AML-193 (cell line): ENCODE measurements at regions not wholly inside any gene's neighbourhood (a gene's known extent, or its start where the extent isn't known, plus 50 kb on each side); places are given as distances from the start of the nearest gene placed in this dataset.

Experiments
- DNase-seq, 2 experiments: peaks; one replicate each; lab custom pipeline; 2025; lab: John Stamatoyannopoulos, UW

DNA sequence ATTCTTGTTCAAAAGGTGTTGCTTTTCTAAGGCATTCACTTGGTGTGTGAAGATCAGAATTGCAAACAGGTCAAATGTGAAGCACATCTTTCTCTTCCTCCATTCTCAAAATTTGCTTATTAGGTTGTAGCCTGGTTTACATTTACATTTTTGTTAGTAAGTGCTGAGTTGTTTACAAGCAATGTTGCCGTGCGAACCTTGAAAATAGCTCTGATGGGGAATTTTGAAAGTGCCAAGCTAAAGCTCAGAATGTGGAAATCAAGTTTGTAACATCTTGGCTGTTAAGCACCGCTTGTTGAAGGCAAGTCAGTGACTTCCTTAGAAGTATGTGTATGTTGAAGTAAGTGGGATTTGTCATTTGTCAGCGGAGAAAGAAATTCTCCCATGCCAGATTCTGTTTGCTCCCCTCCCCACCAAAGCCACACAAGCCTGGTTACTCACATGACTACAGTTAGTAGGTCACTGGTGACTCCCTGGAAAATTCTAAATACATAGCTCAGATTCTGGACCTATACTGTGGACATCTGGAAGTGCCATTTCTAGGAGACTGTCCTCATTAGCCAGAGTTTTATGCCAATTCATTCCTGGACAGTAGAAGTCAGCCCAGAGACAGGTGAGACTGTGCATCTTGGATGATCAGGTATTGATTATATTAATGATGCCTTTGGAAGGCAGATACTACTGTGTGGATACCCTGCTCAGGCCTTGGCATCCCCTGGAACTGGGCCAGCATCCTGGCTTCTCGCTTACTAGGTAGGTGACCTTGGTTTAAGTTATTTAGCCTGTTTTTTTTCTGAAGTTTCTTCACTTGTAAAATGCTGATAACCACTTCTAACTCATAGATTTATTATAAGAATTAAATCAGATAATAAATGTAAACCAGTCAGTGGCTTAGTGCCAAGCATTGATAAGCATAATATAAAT is 390.6 kb upstream of the SEMA6D start:
- DNase-seq: no peak

DNA sequence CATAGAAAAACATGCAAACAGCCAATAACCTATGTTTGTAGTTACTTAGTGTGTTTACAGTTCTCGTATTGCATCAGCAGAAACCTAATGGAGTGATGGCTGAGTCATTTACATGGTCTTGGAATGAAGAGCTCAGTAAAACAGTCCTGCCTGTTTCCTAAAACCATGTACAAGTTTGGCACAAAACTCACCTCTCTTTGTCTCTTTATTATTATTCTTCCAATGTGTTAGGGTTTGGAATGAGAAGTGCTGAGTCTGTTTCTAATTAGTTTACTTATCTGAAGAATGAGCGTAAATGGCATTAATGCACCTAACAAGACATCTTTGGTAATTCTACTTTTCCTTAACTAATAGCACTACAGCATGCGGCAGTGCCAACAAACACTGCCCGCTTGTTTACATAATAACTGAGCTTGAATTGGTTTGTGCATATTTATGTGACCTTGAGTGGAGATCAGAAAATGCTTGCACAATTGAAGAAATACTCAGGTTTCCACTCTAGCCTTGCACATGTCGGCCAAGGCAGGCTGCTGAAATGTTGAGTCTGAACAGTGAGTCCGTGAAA is 385.4 kb upstream of the SEMA6D start:
- no peak for DNase-seq

DNA sequence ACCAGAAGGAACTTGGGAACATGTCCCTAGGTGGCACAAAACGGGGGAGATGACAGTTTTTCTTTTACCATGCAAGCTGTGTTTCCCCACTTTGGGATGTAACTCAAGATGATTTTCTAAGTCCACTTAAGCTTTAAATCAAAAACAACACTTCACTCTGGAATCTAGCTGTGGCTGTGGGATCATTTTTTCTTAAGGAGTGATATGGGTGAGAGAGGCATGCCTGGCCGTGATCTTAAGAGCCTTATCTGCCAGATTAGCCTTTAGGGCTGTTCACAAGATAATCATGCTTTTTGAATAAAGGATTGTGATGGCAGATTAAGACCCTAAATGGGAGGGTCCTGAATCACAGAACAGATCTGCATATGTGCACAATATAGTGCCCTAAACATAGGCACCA is 384.8 kb upstream of the SEMA6D start:
- DNase-seq: no peak

DNA sequence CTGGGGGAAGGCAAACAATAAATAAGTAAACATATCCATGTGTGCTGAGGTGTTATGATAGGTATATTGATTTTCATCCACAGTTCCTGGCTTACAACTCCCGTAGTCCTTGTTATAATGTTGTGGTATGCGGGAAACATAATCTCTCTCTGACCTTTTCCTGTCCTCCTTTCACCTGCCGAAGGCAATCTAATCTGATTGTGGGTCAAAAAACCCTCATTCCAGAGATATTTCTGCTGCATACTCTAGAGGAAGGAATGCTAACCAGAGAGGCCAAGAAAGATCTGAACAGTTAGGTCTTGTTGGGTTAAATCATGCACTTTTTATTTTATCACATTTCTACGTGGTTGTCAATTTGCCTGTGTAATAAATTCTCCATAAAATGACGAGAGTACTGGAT is 383.6 kb upstream of the SEMA6D start:
- DNase-seq: no peak

DNA sequence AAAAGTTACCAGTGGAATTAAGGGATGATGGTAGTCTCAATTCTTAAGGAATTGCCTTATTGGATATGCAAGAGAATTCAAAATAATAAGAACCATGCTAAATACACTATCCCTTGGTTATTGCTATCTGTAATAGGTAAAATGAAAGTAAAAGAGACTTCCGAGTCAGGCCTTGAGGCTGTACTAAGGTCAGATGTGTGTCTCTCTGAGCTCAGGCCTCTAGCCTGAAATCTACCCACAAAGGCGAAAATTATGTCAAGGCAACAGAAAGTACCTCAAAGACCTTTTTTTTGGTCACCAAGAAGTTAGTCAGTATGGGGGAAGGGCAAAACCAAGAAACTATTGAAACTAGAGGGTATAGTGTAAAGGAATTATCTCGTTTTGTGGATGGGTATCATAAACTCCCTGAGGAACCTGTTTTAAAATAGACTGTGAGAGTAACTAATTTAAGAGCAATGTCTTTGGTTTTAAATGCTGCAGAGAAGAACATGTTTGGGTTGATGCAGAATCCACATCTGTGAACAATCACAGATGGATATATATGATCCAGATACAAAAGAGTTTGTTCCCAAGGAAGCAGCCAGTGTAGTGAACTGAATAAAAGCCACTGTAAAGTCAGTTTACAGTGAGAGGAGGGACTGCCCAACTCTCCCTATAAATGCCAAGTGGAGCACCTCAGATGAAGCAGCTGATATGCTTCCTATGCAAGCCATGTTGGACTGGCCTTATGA is 382.3 kb upstream of the SEMA6D start:
- DNase-seq: no peak

DNA sequence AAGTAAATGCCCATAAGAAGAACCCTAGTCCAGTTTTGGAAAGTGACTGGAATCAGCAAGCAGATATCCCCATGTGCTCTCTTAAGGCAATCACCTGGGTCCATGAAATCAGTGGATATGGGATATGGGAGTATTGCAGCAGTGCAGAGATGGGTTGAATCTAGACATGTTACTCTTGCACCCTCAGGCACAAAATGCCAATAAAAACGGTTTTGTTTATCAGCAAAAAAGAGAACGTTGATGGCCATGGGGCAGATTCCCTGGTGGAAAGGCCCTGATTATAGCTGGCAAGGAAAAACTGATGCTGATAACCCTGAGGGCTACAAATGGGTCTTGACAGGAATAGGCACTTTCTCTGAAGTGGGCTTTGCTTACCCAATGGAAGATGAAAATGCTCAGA is 380.2 kb upstream of the SEMA6D start:
- no peak for DNase-seq

DNA sequence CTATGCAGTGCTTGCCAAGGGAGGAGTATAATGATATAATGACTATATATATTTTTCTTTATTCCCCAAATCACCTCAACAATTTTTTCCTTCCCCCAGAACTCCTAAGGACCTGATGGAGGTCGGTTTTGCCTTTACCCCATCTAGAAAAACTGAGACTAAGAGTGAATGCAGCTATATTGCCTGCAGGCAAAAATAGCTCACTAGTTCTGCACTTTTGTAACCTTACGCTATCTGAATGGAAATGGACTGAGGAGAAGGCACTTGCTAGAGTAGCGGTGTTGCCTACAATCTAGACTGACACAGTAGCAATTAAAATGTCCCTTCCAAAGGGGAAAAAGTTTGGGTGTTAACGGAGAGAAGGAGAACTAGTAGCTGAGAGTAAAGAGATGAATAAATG is 379.5 kb upstream of the SEMA6D start:
- no peak for DNase-seq

DNA sequence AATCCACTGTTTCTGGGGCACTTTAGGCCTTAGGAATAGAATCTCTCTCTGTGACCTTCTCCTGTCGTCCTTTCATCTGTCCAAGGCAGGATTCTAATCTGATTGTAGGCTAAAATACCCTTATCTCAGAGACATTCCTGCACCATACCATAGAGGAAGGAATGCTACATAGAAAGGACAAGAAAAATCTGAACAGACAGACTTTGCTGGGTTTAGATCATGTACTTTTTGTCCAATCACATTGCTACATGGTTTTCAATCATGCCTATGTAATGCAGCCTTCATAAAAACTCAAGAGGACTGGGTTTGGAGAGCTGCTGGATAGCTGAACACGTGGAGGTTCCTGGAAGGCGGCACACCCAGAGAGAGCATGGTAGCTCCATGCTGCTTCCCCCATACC is 378.5 kb upstream of the SEMA6D start:
- no peak for DNase-seq

DNA sequence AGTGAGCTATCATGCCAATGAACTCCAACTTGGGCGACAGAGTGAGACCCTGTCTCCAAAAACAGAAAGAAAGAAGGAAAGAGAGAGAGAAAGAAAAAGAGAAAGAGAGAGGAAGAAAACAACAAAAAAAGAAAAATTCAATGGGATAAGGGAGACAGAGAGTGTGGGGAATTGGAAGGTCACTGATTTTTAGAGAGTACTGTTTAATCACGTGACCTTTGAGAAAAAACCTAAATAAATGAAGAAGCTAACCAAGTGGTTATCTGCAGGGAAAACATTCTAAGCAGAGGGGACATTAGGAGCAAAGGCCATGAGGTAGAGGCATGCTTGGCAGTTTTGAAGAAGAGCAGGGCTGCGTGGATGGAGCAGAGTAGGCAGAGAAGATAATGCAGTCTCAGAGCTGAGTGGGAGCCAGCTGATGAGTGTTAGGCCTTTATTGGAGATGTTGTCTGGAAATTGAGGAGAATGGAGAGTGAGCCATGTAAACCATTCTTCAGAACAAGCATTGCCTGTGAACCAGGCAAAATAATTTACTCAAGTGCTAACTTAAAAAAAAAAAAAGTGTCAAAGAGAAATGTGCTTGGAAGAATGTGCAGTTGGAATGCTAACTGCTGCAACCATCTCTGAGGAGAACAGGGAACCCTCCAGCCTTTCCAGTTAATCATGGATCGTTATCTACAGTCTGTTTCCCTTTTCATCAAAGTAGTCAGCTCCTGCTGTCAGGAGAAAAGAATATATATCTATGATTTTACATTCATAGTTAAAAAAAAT is 377.3 kb upstream of the SEMA6D start:
- DNase-seq: no peak

DNA sequence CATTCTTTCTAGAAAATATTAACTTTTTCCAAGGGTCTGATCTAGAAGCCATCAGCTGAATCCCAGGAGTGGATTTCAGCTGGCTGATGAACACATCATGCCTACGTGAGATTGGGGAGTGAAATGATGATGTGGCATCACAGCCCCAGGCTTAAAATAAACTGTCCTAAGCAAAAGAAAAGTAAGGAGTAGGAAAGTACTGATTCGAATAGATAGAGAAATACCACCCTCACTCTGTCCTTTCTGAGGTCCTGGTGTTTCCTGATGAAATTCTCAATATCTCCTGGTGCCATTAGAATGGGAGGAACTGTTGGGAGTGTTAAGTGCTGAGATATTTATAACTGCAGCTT is 376.8 kb upstream of the SEMA6D start:
- DNase-seq: no peak

DNA sequence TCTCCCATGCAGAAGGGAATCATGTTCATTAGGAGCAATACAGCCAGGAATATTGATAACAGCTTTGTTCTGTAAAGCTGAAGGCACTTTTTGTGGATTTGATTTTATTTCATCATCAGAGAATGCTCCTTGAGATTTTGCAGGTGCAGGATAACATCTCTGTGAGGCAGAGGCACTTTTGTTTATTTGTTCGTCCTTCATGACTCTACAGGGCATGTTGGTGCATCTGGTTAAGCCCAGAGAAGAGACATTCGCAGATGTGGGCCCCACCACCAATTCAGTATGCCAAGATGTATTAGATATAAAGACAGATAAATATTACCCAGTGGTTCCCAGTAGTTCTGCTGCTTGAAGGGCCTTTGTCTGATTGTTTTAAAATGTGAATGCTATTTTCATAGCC is 368.1 kb upstream of the SEMA6D start:
- no peak for DNase-seq

DNA sequence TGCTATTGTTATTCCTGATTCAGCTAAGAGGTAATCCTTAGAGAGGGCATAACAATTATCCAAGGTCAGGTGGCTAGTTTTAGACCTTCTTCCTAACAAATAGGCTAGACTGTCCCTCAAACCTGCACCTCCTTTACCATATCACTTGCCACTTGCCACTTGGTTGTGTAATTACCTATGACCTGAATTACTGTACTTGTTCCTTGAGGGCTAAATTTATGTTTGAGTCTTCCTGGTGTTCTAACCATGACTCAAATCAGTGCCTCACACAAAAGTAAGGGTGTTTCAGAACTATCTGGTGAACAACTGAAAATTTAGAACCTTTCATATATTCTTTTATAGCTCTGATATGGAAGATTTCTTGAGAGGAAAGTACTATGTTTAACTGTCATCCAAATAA is 365.8 kb upstream of the SEMA6D start:
- no peak for DNase-seq

DNA sequence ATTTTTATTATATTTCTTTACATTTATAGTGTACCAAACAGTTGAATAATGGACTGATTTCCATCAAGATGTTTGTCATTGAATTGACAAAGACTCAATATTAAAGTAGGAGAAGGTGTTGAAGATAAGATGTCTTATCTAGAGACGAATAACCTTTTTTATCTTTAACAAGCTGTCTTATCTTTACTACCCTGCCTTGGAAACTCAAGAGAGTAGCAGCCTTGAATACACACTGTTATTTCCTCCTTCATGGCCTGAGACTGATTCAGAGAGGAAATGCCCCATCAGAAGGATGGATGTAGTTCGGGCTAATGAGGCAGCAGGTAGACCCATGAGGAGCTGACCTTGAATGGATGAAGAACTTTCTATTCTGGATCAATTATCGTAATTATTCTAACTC is 365.1 kb upstream of the SEMA6D start:
- DNase-seq: no peak

DNA sequence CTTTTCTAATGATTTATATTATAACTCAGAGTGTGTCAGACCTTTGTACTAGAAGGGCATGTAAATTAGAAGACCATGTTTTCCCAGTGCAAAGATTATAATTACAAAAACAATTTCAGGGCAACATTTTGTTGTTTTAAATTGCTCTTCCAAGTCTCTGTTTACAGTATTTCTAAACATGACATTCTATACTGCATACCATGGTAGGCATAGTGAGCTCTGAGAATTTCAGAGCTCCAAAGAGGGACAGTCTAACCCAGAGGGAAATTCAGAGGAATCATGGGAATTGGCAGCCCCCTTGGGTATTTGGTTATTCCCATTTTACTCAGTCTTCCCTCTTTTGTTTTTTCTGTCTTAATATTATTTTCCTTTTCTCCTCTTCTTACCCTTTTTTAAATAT is 361.5 kb upstream of the SEMA6D start:
- DNase-seq: no peak

DNA sequence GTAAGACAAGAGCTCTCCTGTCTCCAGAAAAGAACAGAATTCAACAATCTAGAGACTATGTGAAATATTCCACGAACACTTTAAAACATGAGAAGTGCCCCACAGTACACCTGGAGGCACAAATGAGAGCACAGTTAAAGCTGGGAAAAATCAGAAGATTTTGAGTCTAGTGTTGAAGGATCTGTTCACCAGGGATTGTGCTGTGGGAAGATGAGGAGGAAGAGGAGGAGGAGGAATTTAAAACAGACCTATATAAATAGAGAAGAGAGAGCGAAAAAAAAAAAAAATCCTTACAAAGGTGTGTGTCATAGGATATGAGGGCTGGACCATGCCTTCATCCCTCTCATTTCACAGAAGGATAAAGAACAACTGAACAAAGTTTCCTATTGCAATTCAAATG is 361.0 kb upstream of the SEMA6D start:
- DNase-seq: no peak

DNA sequence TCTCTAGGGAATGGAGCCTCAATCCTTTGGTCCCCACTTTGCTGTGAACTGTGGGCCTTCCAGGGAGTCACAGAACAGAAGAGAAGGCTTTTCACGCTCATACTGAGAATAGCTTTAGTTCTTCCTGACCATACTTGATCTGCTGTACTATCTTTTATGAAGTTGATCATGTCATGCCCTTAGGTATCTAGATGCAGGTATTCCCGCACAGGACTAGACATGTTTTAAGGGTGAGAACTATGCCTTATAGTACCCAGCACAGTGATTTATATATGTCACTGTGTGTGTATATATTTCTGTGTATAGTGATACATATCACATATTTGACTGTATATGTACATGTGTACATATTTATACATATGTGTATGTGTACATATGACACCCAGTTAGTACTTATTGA is 358.4 kb upstream of the SEMA6D start:
- no peak for DNase-seq

DNA sequence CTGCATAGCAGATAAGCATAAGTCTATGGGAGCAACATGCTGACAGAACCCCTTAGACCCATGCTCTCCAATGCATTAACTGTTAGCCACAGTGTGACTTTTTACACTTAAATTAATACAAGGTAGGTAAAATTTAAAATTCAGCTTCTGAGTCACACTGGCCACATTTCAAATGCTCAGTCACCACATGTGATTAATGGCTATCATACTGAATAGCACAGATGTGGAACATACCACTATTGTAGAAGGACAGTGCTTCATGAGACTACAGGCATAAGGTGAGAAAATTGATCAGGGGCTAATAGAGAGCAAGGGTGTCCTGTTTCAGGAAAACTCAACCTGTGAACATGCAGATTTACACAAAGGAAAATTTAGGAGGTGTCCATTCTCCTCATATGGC is 357.0 kb upstream of the SEMA6D start:
- DNase-seq: no peak

DNA sequence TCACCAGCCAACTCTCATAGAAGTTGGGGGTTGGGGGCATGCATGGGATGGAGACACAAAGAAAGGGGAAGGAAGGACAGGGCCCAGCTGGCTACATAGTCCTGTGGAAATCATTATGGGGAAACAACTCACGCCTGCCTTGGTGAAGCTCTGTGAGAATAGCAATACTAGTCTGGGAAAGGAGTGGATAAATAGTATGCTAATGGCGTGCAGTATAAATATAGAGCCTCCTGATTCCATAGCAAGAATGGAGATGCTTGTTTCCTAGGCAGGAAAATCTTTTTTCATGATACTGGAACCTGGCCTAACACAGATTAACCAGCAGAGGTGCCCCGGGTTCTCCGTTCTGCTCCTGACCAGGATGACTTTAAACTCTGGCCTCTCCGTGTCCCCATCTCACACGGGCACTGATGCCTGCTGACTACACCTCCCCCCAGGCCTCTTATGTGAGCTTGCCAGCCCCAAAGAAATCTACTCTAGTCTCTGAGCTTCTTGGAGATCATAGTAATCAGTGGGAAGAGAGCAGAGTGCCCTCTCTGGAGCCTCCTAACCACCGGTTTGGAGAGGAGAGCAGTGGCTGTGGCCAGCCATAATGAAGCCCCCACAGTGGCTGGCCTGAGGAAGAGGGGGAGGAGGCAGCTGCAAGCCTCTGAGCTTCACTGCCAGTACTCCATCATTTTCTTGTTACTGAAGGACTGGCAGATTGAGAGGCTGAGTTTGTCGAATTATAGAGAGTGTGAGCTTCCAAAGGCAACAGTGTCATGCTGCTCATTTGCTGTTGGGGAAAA is 355.0 kb upstream of the SEMA6D start:
- DNase-seq: no peak

DNA sequence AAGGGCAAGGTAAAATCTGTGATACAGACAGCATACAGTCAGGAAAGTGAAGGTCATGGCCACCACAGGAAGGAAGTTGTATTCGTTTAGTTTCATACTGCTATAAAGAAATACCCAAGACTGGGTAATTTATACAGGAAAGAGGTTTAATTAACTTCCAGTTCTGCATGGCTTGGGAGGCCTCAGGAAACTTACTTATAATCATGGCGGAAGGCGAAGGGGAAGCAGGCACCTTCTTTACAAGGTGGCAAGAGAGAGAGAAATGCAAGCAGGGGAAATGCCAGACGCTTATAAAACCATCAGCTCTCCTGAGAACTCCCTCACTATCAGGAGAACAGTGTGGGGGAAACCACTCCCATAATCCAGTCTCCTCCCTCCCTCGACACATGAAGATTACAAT is 353.7 kb upstream of the SEMA6D start:
- DNase-seq: no peak

DNA sequence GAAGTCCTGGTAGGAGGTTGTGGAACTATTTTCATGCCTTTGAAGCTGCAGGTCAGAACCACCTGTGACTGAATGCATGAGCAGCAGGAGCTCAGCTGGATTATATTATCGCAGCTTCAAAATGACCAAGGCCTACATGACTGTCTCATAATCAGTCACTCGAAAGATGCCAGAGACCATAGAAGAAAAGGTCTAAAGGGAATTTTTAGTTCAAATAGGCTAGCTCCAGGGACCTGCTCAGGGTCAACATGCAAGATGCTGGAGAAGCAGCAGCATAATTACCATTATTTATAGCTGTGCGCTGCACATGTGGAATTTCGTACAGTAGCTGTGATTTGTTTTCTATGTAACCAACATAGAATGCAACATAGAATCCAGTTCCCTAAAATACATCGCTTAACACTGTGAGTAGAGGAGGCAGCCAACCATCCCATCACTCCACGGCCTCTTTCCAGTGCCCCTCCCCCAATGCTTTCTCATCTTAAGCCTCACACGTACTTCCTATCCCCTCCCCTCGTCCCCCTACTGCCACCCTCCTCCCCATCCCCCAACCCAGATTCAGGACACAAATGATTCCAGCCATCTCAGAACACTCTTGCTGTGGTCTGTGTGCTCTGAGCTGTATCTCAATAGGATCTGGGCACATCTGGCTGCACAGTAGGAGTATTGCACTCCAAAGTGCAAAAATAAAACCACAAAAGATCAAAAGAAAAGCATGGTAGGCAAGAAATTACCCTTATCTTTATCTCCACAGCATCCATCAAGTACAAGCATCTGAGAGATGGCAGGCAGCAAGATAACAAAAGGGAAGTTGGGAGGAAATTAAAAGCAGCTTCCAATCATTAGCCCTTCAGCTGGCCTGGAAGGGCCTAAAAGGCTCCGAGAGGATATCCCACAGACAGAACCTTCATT is 352.8 kb upstream of the SEMA6D start:
- DNase-seq: no peak

DNA sequence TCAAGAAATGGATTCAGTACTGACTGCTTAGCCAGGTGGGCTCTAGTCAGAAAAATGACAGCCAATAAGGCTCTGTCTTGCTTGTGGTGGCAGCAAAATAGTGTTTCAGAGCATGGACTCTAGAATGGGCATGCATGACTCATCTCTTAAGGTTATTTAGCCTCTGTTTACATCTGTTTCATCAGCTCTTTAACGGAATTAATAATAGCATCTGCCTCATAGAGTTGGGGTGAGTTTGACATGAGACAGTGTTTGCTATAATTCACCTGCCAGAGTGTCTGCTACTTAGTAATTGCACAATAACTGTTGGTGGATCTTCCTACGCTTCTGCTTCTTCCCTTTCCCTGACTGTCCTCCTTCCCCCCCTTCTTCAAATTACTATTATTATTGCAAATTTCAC is 350.4 kb upstream of the SEMA6D start:
- DNase-seq: no peak
